ENCODE measurements at regions not wholly inside any gene's neighbourhood (a gene's known extent, or its start where the extent isn't known, plus 50 kb on each side); places are given as distances from the start of the nearest gene placed in this dataset.

DNA sequence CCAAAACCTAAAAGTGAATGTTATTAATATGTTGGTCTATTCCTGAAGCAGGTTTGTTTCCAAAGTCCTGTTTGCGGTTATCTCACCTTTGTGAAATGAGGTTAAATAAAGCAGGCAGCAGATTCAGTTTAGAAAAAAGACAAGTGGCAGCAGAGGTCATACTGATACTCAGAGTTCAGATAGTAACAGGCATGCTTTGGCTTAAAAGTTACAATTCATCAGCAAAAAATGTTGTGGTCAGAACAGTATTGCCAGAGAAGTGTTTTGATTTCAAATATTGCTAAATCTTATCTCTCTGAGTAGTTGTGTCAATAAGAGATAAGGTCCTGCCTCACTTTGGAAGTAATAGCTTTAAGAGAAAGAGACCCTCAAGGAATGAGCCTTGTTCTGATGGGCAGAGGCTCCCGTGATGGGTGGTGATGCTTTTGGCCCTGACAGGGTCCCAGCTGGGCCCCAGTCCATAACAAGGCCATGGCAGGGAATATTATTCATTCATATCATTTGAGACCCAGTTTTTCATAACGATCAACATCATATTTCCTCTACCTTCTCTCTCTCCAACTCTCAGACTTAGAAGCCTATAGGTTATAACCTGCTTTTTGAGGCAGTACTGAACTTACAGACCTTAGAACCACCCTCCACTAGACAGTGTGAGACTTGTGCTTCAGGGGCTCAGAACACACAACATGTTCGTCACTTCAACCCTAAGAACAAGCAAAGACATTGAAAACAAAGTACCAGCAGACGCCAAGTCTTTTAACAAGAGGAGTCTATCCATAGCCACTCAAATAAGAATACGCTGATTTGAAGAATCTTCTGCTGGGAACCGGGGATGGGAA, 58.5 kb upstream of the AHR start:
- intact Hi-C loops (cut with DNase I): no loop called here
- DNase-seq (ENCODE audit: low spot score): no peak

DNA sequence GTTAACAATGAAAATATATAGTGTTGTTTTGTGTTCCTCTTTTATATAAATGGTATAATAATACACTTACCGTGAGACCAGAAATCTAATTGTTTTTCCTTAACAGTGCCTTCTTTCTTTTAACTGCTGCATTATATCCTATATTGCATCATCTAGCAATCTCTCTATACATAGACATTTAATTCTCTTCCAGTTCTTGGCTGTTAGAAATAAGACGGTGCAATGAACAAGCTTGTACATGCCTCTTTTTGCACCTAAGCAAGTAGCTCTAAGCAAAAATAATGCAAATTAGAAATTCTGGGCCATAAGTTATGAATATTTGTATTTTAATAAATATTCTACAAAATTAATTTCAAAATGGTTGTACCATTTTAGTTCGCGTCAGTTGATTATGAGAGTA, 55.9 kb upstream of the AHR start:
- DNase-seq (ENCODE audit: low spot score): no peak
- intact Hi-C loops (cut with DNase I): no loop called here

DNA sequence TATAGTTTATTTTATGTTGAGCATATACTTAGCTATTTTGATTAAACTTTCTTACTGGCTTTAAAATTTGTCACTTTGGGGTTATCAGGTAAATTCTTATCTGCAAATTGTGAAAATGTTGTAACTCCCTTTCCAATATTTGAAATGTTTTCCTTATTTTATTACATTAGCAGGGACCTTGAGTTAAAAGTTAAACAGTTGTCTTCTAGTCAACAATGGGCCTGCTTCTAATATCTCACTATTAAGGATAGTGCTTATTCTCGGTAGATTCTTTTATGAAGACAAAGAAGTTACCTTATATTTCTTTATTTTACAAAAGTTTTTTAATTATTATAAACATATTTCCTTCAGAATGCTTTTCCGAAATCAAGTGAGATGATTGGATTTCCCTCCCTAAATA, 53.7 kb upstream of the AHR start:
- DNase-seq (ENCODE audit: low spot score): no peak
- intact Hi-C loops (cut with DNase I): no loop called here

DNA sequence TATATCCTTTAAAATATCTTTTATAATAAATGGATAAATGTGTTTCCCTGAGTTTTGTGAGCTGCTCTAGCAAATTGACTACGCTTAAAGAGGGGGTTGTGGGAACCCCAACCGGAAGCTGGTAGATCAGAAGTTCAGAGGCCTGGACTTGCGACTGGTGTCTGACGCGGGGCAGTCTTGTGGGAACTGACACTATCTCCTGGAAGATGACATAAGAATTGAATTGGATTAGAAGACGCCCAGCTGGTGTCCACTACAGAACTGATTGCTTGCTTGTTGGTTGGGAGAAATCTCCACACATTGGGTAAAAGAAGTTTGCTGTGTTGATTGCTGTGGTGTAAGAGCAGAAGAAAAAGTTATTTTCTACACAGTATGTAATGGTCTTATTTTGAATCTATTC, 51.1 kb upstream of the AHR start:
- intact Hi-C loops (cut with DNase I): no loop called here
- DNase-seq (ENCODE audit: low spot score): no peak

DNA sequence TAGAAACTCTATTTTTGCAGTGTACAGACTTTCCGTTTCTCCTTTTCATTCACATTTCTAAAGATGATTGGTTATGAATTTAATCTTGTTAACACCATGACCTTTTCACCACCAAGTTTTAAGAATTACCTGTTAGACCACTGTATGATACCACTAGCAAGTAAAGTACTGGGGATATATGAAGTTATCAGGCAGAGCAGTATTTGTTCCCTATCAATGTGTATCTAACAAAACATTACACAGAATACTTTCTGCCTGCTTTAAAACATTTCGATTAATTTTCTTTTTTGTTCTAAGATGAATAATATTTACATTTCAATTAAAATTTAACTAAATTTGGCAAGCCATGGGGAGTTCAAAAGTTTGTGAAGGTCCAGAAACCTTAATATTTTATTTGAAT, 49.9 kb upstream of the AHR start:
- intact Hi-C loops (cut with DNase I): no loop called here
- DNase-seq (ENCODE audit: low spot score): no peak
